HepG2 (cell line): ENCODE measurements at regions not wholly inside any gene's neighbourhood (a gene's known extent, or its start where the extent isn't known, plus 50 kb on each side); places are given as distances from the start of the nearest gene placed in this dataset.

Experiments used
- ATAC-seq: fragments of 200-7000 bp; cut with Tn5 transposase; 3 replicates; pipeline ENCODE4 v1.9.1; 2020; ENCODE audit warnings: mild to moderate bottlenecking, moderate library complexity
- BruUV-seq: library from RNA; stranded (reverse); fragments of 400-500 nt; replicated peaks from 2 replicates; lab custom pipeline; 2021; lab: Mats Ljungman, UMichigan
- CTCF ChIA-PET: fragments of 300-600 bp; formaldehyde crosslinking; extraction: SDS; loops from one replicate; lab custom pipeline; 2021; ENCODE audit warnings: low total read pairs, inconsistent platforms, low intra/inter-chr PET ratio; lab: Yijun Ruan, JAX
- POLR2A ChIA-PET: fragments of 350-600 bp; sonication (Branson Sonifier 250); formaldehyde crosslinking; loops from one replicate; lab custom pipeline; 2020; ENCODE audit warnings: antibody characterized with exemption, inconsistent platforms; lab: Yijun Ruan, JAX
- DNase-seq: peaks from one replicate; pipeline ENCODE4 v3.0.0-alpha.2; 2015; ENCODE audit warnings: low spot score
- FAIRE-seq: peaks from 3 replicates; lab custom pipeline; 2011; peaks lifted over from hg19 to GRCh38; lab: Jason Lieb, UNC
- H2AFZ ChIP-seq: one replicate; pipeline ENCODE4 v1.6.1; 2011; ENCODE audit warnings: low read length, inconsistent platforms
- H3K27ac ChIP-seq: fragments of 300-600 bp; 3 replicates; pipeline ENCODE4 v1.8.0; 2011; ENCODE audit warnings: mixed run types, mild to moderate bottlenecking, mixed read lengths, low read length, inconsistent platforms; ENCODE audit not compliant: insufficient read depth; ENCODE audit errors: extremely low read length
- H3K27me3 ChIP-seq, 2 experiments: fragments of 200-600 bp in 1 of 2; 2 replicates in 1 of 2; 3 replicates in 1 of 2; pipeline versions ENCODE4 v1.6.0 to v1.8.0; 2011; ENCODE audit warnings: low read length in 2 of 2, mild to moderate bottlenecking in 2 of 2, moderate library complexity in 2 of 2, inconsistent platforms in 1 of 2; ENCODE audit not compliant: insufficient read depth in 2 of 2, control insufficient read depth in 1 of 2
- H3K36me3 ChIP-seq, 2 experiments: fragments of 200-600 bp in 1 of 2; replicated peaks in 1 of 2; 2 replicates in 1 of 2; 3 replicates in 1 of 2; pipeline versions ENCODE4 v1.5.1 to v1.8.0; 2011; ENCODE audit warnings: low read length in 2 of 2, inconsistent platforms in 1 of 2; ENCODE audit not compliant: insufficient read depth in 2 of 2, control insufficient read depth in 1 of 2
- H3K4me1 ChIP-seq: 2 replicates; pipeline ENCODE4 v1.5.1; 2012; ENCODE audit warnings: low read length, inconsistent platforms; ENCODE audit not compliant: insufficient read depth
- H3K4me2 ChIP-seq: 2 replicates; pipeline ENCODE4 v1.6.0; 2011; ENCODE audit warnings: low read depth, low read length, inconsistent platforms
- H3K4me3 ChIP-seq, 3 experiments: fragments of 200-600 bp in 1 of 3; sonication (generic), shearing (Covaris generic) in 1 of 3; replicated peaks in 1 of 3; 2 replicates each; pipeline ENCODE4 v1.5.1; 2011 to 2016; ENCODE audit warnings: low read length in 3 of 3, inconsistent platforms in 2 of 3, low read depth in 2 of 3, mild to moderate bottlenecking in 2 of 3, control low read depth in 1 of 3, mixed read lengths in 1 of 3; ENCODE audit not compliant: insufficient read depth in 1 of 3
- H3K79me2 ChIP-seq: one replicate; pipeline ENCODE4 v1.6.1; 2011; ENCODE audit warnings: low read length, inconsistent platforms; ENCODE audit not compliant: insufficient read depth
- H3K9ac ChIP-seq: 2 replicates; pipeline ENCODE4 v1.6.0; 2011; ENCODE audit warnings: mild to moderate bottlenecking, low read depth, low read length, inconsistent platforms; ENCODE audit not compliant: insufficient read depth
- H3K9me3 ChIP-seq: 2 replicates; pipeline ENCODE4 v1.5.1; 2012; ENCODE audit warnings: mild to moderate bottlenecking, low read length
- H4K20me1 ChIP-seq: 2 replicates; pipeline ENCODE4 v1.6.0; 2011; ENCODE audit warnings: inconsistent platforms, mild to moderate bottlenecking, low read length, moderate library complexity; ENCODE audit not compliant: insufficient read depth
- BORCS8-MEF2B ChIP-seq: sonication (generic); formaldehyde crosslinking; IDR thresholded peaks from 2 replicates; pipeline ENCODE4 v1.8.0; 2022; ENCODE audit warnings: mild to moderate bottlenecking, missing genetic modification reagents
- ESRRA ChIP-seq: sonication (generic); formaldehyde crosslinking; IDR thresholded peaks from 2 replicates; pipeline ENCODE4 v1.5.1; 2020; ENCODE audit warnings: mild to moderate bottlenecking, low read depth, missing genetic modification reagents
- GPBP1L1 ChIP-seq: sonication (generic); formaldehyde crosslinking; IDR thresholded peaks from 2 replicates; pipeline ENCODE4 v1.5.0; 2020; ENCODE audit warnings: mild to moderate bottlenecking, missing genetic modification reagents
- IRF9 ChIP-seq: sonication (generic); formaldehyde crosslinking; IDR thresholded peaks from 2 replicates; pipeline ENCODE4 v1.8.0; 2022; ENCODE audit warnings: missing genetic modification reagents, mild to moderate bottlenecking, borderline replicate concordance
- MIER3 ChIP-seq: IDR thresholded peaks from 2 replicates; pipeline ENCODE4 v1.6.1; 2016; ENCODE audit warnings: missing compliant biosample characterization, borderline replicate concordance
- ZBTB14 ChIP-seq: sonication (generic); formaldehyde crosslinking; IDR thresholded peaks from 2 replicates; pipeline ENCODE4 v1.4.0; 2020; ENCODE audit warnings: missing genetic modification reagents
- ZBTB7A ChIP-seq: sonication (generic); formaldehyde crosslinking; IDR thresholded peaks from 2 replicates; pipeline ENCODE4 v1.8.0; 2022; ENCODE audit warnings: mild to moderate bottlenecking, missing genetic modification reagents
- ZNF12 ChIP-seq: sonication (generic); formaldehyde crosslinking; IDR thresholded peaks from 2 replicates; pipeline ENCODE4 v1.5.0; 2020; ENCODE audit warnings: missing genetic modification reagents
- ZNF136 ChIP-seq: sonication (generic); formaldehyde crosslinking; IDR thresholded peaks from 2 replicates; pipeline ENCODE4 v1.8.1; 2022; ENCODE audit warnings: low read depth, mild to moderate bottlenecking, moderate library complexity, missing genetic modification reagents
- ZNF234 ChIP-seq: sonication (generic); formaldehyde crosslinking; conservative IDR thresholded peaks from 2 replicates; pipeline ENCODE4 v1.5.1; 2020; ENCODE audit warnings: mild to moderate bottlenecking, missing genetic modification reagents
- ZNF761 ChIP-seq: sonication (generic); formaldehyde crosslinking; conservative IDR thresholded peaks from 2 replicates; pipeline ENCODE4 v1.4.0; 2020; ENCODE audit warnings: mild to moderate bottlenecking, missing genetic modification reagents
- ZSCAN22 ChIP-seq: sonication (generic); formaldehyde crosslinking; IDR thresholded peaks from 2 replicates; pipeline ENCODE4 v1.4.0; 2020; ENCODE audit warnings: mild to moderate bottlenecking, missing genetic modification reagents
- WGBS: methylation state at CpG from one replicate; pipeline ENCODE4 v1.1.6; 2017; ENCODE audit warnings: low lambda C conversion rate; 5-methylcytosine and 5-hydroxymethylcytosine counted together
- in situ Hi-C: cut with HindIII; loops from 2 replicates; pipeline ENCODE4 v1.10.0; 2017; ENCODE audit warnings: low pct_unique_long_range_greater_than_20kb; ENCODE audit not compliant: extremely low pct_ligation_motif_present
- intact Hi-C: fragments of 100-400 bp; cut with micrococcal nuclease; formaldehyde crosslinking; loops from one replicate; pipeline ENCODE4 v1.10.0; 2022; ENCODE audit not compliant: unreplicated experiment

GRCh38 chr18:1680108-1680507 is 775.4 kb downstream of the ADCYAP1 start:
- ChIA-PET CTCF (no interaction called here), POLR2A (no interaction called here)
- no peak overlapping the region for H2AFZ ChIP-seq
- FAIRE-seq (no peak), DNase-seq (no peak), ATAC-seq (no peak)
- 5% methylated on average over 1 of the region's 1 CpG for WGBS
- H3K9ac ChIP-seq, result no peak overlapping the region
- no peak overlapping the region for H3K4me2 ChIP-seq
- in situ Hi-C loops, result no loop called here
- H3K36me3 ChIP-seq, result no peaks in the 10 kb centered on the region
- BruUV-seq, result no TSS peak
- H3K27ac ChIP-seq, result no peak overlapping the region
- H3K4me1 ChIP-seq, result no peaks in the 10 kb centered on the region
- H3K9me3 ChIP-seq, result no peaks in the 10 kb centered on the region
- H3K27me3 ChIP-seq, result 0 out of 5 replicates have a peak, but pooled peaks cover 0 to 1% of the 10 kb centered on the region in 2 experiments
- H3K79me2 ChIP-seq, result no peaks in the 10 kb centered on the region
- intact Hi-C loops, result no loop called here
- H4K20me1 ChIP-seq, result no peaks in the 10 kb centered on the region
- TF ChIP-seq ESRRA (CRISPR knock-in tag) (no peak), ZNF12 (CRISPR knock-in tag) (no peak), GPBP1L1 (CRISPR knock-in tag) (no peak), ZBTB14 (CRISPR knock-in tag) (no peak), ZNF761 (CRISPR knock-in tag) (no peak), ZBTB7A (CRISPR knock-in tag) (no peak), BORCS8-MEF2B (CRISPR knock-in tag) (no peak), MIER3 (no peak), ZSCAN22 (no peak), ZNF234 (CRISPR knock-in tag) (no peak), IRF9 (CRISPR knock-in tag) (no peak), ZNF136 (CRISPR knock-in tag) (no peak)
- no peak overlapping the region for H3K4me3 ChIP-seq
